Islet of Langerhans (tissue), 1 donor: ENCODE measurements at regions not wholly inside any gene's neighbourhood (a gene's known extent, or its start where the extent isn't known, plus 50 kb on each side); places are given as distances from the start of the nearest gene placed in this dataset.
A peak's percentile ranks its signal among the peaks of the same experiment; 100 is the strongest.

Source experiments
- FAIRE-seq: peaks from one replicate; lab custom pipeline; 2011; peaks lifted over from hg19 to GRCh38; lab: Jason Lieb, UNC

- FAIRE-seq: no peak
Observed at GRCh38 chr12:54711669-54712068, 63.5 kb upstream of the DCD start.

GRCh38 chr12:54708826-54709225, 60.7 kb upstream of the DCD start:
- FAIRE-seq: no peak

GRCh38 chr12:54704202-54704601, 56.0 kb upstream of the DCD start:
- FAIRE-seq: no peak

- FAIRE-seq: peak; percentile 98
Observed at GRCh38 chr12:54701940-54702592, 53.9 kb upstream of the DCD start.

GRCh38 chr12:54700849-54701248, 52.7 kb upstream of the DCD start:
- no peak for FAIRE-seq

- FAIRE-seq: no peak
Observed at GRCh38 chr12:54700301-54700700, 52.1 kb upstream of the DCD start.
